DMS 273 (cell line): ENCODE measurements at regions not wholly inside any gene's neighbourhood (a gene's known extent, or its start where the extent isn't known, plus 50 kb on each side); places are given as distances from the start of the nearest gene placed in this dataset.
"Not testable (repeated sequence)": the region's sequence is repeated elsewhere in the genome, so short reads cannot be mapped to it uniquely, and the experiment has no call there.

Experiments used
- DNase-seq: peaks from one replicate; lab custom pipeline; 2025; ENCODE audit not compliant: unreplicated experiment; lab: John Stamatoyannopoulos, UW

DNA sequence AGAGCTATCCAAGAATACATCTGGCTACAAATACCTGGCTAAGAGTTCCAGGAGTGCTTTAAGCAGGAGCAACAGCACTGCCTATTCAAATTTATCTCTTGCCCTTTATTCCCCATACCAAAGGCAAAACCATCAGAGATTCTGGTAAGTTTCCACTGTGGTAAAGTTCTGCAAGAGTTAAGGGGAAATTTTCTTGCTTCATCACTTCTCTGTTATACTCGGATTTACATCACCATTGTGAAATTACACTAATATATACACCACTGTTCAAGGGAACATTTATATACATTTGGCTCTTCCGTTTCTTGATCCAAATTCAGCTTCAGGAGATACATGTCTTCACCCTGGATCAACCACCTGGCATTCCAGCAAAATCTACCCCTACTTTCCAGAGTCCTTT, 70.8 kb upstream of the PTPN13 start:
- no peak for DNase-seq

- not testable (repeated sequence) for DNase-seq
Observed at GRCh38 chr4:86527713-86528112, 66.4 kb upstream of the PTPN13 start.

GRCh38 chr4:86529436-86529835, 64.7 kb upstream of the PTPN13 start:
- no peak for DNase-seq

DNA sequence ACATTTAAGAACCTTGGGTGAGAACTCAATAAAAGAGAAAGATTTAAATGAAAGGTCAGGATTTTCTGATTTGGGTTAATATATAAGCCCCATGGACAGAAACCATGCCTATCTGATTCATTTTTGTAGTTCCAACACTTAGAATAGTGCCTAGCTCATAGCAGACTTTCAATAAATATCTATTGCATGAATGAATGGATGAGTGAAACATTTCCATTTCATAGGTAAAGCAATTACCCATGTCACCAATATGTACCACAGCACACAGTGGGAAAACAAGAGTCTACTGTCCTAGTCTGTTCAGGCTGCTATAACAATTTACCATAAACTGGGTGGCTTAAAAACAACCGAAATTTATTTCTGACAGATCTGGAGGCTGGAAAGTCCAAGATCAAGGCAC, 63.9 kb upstream of the PTPN13 start:
- no peak for DNase-seq

DNA sequence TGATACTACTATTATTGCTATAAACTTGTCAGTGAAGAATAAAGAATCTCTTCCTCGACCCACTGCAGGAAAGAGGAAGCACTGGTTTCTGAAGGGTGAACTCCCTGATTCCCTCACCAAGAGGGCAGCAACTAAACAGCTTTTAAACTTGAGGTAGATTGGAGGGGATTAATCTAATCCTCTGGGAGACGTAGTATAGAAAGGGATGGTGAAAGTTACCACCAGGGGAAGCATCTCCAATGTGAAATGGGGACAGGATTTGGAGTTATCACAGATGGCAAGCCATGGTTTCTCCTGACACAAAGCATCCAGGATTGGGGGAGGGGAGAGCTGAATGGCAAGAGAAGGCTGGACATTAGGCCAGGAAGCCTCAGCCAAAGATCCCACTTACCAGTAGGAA, 62.7 kb upstream of the PTPN13 start:
- DNase-seq: no peak

DNA sequence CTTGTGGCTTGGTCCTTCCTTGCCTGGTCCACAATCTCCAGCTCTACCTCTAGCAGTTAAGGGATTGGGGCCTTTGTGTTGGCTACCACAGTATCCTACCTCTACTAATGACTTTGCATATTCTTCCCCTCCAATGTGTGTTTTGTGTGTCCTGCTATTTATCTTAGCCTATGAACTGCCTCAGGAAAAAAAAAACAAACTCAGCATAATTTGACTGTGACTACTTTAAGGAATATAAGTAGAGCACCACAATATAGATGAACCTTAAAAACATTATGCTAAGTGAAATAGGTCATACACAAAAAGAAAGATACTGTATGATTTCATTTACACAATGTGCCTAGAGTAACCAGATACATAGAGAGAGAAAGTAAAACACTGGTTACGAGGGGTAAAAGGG, 61.3 kb upstream of the PTPN13 start:
- no peak for DNase-seq

DNA sequence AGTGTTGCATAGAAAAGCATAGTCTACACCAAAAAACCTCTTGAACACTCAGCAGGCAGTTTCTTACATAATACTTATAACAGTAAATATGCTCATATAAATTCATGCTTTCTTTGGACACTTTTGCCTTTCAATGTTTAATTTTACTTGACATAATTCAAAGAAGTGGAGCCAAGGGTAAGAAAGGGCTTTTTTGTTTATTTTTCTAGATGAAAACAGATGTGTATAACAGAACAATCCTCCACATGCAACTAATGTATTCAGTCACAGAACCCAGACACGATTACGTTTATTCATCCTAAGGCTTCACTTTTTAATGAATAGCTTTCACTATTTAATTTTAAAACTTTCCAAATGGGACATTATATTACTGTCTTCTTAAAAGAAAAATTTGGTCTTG, 58.0 kb upstream of the PTPN13 start:
- DNase-seq: no peak

DNA sequence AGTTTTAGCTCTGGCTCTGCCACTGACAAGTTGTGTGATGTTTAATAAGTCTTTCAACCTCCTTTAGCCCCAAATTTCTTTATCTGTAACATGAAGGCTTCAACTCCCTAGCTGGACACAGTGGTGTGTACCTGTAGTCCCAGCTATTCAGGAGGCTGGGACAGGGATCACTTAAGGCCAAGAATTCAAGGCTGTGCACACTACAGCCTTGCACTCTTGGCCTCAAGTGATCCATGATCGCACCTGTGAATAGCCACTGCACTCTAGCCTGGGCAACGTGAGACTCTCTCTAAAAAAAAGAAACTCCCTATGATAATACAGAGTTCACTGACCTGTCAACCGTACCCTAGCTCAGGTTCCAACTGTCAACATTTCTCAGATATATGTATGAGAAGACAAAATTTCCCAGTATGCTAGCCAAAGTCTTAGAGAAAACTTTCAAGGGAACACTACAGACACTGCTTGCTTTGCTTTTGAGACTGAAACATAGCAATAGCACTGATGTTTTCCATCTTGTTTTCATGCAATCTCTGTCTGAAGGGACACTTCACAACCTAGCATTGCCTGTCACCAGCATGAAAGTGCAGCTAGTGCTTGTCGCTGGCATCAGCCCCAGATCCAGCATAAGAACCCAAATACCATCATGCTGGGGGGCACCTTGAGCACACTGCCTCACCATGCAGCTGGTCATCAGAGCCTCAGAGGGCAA, 51.6 kb upstream of the PTPN13 start:
- no peak for DNase-seq

GRCh38 chr4:86543080-86543479, 51.0 kb upstream of the PTPN13 start:
- DNase-seq: no peak

GRCh38 chr4:86543560-86544309, 50.4 kb upstream of the PTPN13 start:
- DNase-seq: no peak

DNA sequence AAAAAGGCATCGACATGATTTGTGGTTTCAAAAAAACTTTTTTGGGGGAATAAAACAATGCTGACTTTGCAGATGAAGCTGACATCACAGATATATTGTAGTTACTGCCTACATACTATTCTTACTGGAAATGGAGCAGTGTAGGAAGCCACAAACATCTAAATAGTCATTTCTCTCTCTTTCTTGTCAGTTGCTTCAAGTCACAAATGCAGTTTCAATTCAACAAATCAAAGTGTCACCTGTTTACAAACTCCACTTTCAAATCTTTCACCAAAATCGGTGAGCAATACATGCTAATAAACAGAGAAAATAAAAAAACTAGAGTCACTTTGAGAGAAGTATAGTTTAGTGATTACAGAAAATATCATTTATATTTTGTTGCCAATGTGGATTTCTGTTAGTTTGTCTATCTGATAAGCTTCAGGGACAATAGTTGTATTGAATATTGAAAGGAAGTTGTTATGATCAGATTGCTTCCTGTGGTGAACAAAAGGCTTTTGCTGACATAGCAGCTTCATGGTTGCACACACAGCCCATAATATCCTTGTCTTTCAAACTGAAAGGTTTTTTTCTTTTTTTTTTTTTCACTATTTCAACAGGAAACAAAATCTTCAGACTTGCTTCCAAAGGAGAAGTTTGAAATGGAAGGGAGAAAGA, 49.7 kb upstream of the PTPN13 start:
- no peak for DNase-seq
